ENCODE measurements at regions not wholly inside any gene's neighbourhood (a gene's known extent, or its start where the extent isn't known, plus 50 kb on each side); places are given as distances from the start of the nearest gene placed in this dataset.

GRCh38 chr16:56101480-56101879, 89.8 kb upstream of the GNAO1 start:
- intact Hi-C loops (cut with DNase I) = no loop called here
- WGBS, 3 donors = 71 to 78% (median 72%) methylated on average over 5 of the region's 5 CpGs
- TF ChIP-seq POLR2A (IDR thresholded peaks at IDR 0.05) = no peak
- TF ChIP-seq EP300 (IDR thresholded peaks at IDR 0.05) = no peak
- no peak for TF ChIP-seq CTCF (IDR thresholded peaks at IDR 0.05)

GRCh38 chr16:56097306-56097705, 94.0 kb upstream of the GNAO1 start:
- no peak for DNase-seq
- Histone ChIP-seq H3K27me3 (no peaks in the 10 kb centered on the region), H3K27ac (no peak overlapping the region), H3K4me3 (no peak overlapping the region), H3K36me3 (no peaks in the 10 kb centered on the region), H3K4me1 (ENCODE audit: insufficient read depth) (peaks cover 4% of the 10 kb centered on the region), H3K9me3 (no peaks in the 10 kb centered on the region)
- TF ChIP-seq EP300 (IDR thresholded peaks at IDR 0.05) (no peak), POLR2A (IDR thresholded peaks at IDR 0.05) (no peak), CTCF (IDR thresholded peaks at IDR 0.05) (no peak)
- 18 to 40% (median 24%) methylated on average over 2 of the region's 2 CpGs for WGBS, 3 donors
- intact Hi-C loops (cut with DNase I) = no loop called here

More at GRCh38 chr16:56101480-56101879, 89.8 kb upstream of the GNAO1 start:
- Histone ChIP-seq H3K9me3 (no peaks in the 10 kb centered on the region), H3K36me3 (no peaks in the 10 kb centered on the region), H3K4me1 (ENCODE audit: insufficient read depth) (peaks cover 4% of the 10 kb centered on the region), H3K4me3 (no peak overlapping the region), H3K27ac (no peak overlapping the region), H3K27me3 (no peaks in the 10 kb centered on the region)
- DNase-seq = no peak

GRCh38 chr16:56094231-56094630, 97.1 kb upstream of the GNAO1 start:
- intact Hi-C loops (cut with DNase I) = no loop called here
- Histone ChIP-seq H3K9me3 (no peaks in the 10 kb centered on the region), H3K4me3 (no peak overlapping the region), H3K27me3 (no peaks in the 10 kb centered on the region), H3K36me3 (no peaks in the 10 kb centered on the region), H3K27ac (no peak overlapping the region), H3K4me1 (ENCODE audit: insufficient read depth) (no peaks in the 10 kb centered on the region)
- DNase-seq = no peak
- no peak for TF ChIP-seq CTCF (IDR thresholded peaks at IDR 0.05)
- TF ChIP-seq EP300 (IDR thresholded peaks at IDR 0.05) = no peak
- no peak for TF ChIP-seq POLR2A (IDR thresholded peaks at IDR 0.05)
- 70 to 72% (median 71%) methylated on average over 1 of the region's 1 CpG for WGBS, 3 donors

- no peaks in the 10 kb centered on the region for H3K27me3 ChIP-seq
- H3K27ac ChIP-seq = no peak overlapping the region
- intact Hi-C loops (cut with DNase I) = no loop called here
- no peaks in the 10 kb centered on the region for H3K36me3 ChIP-seq
- H3K9me3 ChIP-seq = no peaks in the 10 kb centered on the region
- H3K4me1 ChIP-seq (ENCODE audit: insufficient read depth) = no peaks in the 10 kb centered on the region
- whole genome bisulfite sequencing, 3 donors = 73 to 88% (median 79%) methylated on average over 2 of the region's 2 CpGs
- DNase-seq = no peak
- TF ChIP-seq EP300 (IDR thresholded peaks at IDR 0.05) = no peak
- no peak for TF ChIP-seq POLR2A (IDR thresholded peaks at IDR 0.05)
- no peak for TF ChIP-seq CTCF (IDR thresholded peaks at IDR 0.05)
- H3K4me3 ChIP-seq = no peak overlapping the region
These were observed 98.2 kb upstream of the GNAO1 start for GRCh38 chr16:56093055-56093454.

GRCh38 chr16:56090076-56090475, 101.2 kb upstream of the GNAO1 start:
- 67 to 74% (median 69%) methylated on average over 2 of the region's 2 CpGs for WGBS, 3 donors
- Histone ChIP-seq H3K27me3 (no peaks in the 10 kb centered on the region), H3K4me3 (no peak overlapping the region), H3K36me3 (no peaks in the 10 kb centered on the region), H3K9me3 (no peaks in the 10 kb centered on the region), H3K4me1 (ENCODE audit: insufficient read depth) (no peaks in the 10 kb centered on the region), H3K27ac (no peak overlapping the region)
- TF ChIP-seq POLR2A (IDR thresholded peaks at IDR 0.05) (no peak), CTCF (IDR thresholded peaks at IDR 0.05) (no peak), EP300 (IDR thresholded peaks at IDR 0.05) (no peak)
- DNase-seq = no peak
- intact Hi-C loops (cut with DNase I) = no loop called here

Data from ovary (tissue), 7 donors.